ENCODE measurements at regions not wholly inside any gene's neighbourhood (a gene's known extent, or its start where the extent isn't known, plus 50 kb on each side); places are given as distances from the start of the nearest gene placed in this dataset.

GRCh38 chr7:88398459-88398858 is 91.8 kb upstream of the STEAP4 start:
- Histone ChIP-seq H3K27ac (no peak overlapping the region), H3K27me3 (ENCODE audit: insufficient read depth in 3 of 3, low read length in 2 of 3) (no peaks in the 10 kb centered on the region), H3K4me3 (no peak overlapping the region), H3K36me3 (ENCODE audit: insufficient read depth in 1 of 2, low read depth in 1 of 2) (no peaks in the 10 kb centered on the region), H3K4me1 (no peaks in the 10 kb centered on the region), H3K9me3 (no peaks in the 10 kb centered on the region)
- no peak for DNase-seq
- ATAC-seq: no peak
- no peak for TF ChIP-seq CTCF (IDR thresholded peaks at IDR 0.05)
- WGBS, 3 donors: 19 to 30% (median 19%) methylated on average over 1 of the region's 1 CpG
- intact Hi-C loops (cut with DNase I): no loop called here

- Histone ChIP-seq H3K4me3 (no peak overlapping the region), H3K27me3 (ENCODE audit: insufficient read depth in 3 of 3, low read length in 2 of 3) (no peaks in the 10 kb centered on the region), H3K4me1 (no peaks in the 10 kb centered on the region), H3K27ac (no peak overlapping the region), H3K36me3 (ENCODE audit: insufficient read depth in 1 of 2, low read depth in 1 of 2) (no peaks in the 10 kb centered on the region), H3K9me3 (no peaks in the 10 kb centered on the region)
- ATAC-seq: no peak
- TF ChIP-seq CTCF (IDR thresholded peaks at IDR 0.05): no peak
- no peak for DNase-seq
- intact Hi-C loops (cut with DNase I): no loop called here
Measured at GRCh38 chr7:88396948-88397322, 90.2 kb upstream of the STEAP4 start.

- no peak for TF ChIP-seq CTCF (IDR thresholded peaks at IDR 0.05)
- H3K27ac ChIP-seq: no peak overlapping the region
- DNase-seq (no peak), ATAC-seq (no peak)
- 51 to 64% (median 63%) methylated on average over 2 of the region's 2 CpGs for WGBS, 3 donors
- no peaks in the 10 kb centered on the region for H3K4me1 ChIP-seq
- no peaks in the 10 kb centered on the region for H3K9me3 ChIP-seq
- H3K27me3 ChIP-seq (ENCODE audit: insufficient read depth in 3 of 3, low read length in 2 of 3): no peaks in the 10 kb centered on the region
- intact Hi-C loops (cut with DNase I): no loop called here
- no peak overlapping the region for H3K4me3 ChIP-seq
- no peaks in the 10 kb centered on the region for H3K36me3 ChIP-seq (ENCODE audit: insufficient read depth in 1 of 2, low read depth in 1 of 2)
Measured at GRCh38 chr7:88396295-88396947, 89.7 kb upstream of the STEAP4 start.

GRCh38 chr7:88395715-88396114 is 89.0 kb upstream of the STEAP4 start:
- ATAC-seq: no peak
- no peaks in the 10 kb centered on the region for H3K4me1 ChIP-seq
- H3K4me3 ChIP-seq: no peak overlapping the region
- no peak for DNase-seq
- intact Hi-C loops (cut with DNase I): no loop called here
- no peak overlapping the region for H3K27ac ChIP-seq
- 64 to 81% (median 74%) methylated on average over 4 of the region's 4 CpGs for WGBS, 3 donors
- TF ChIP-seq CTCF (IDR thresholded peaks at IDR 0.05): no peak
- H3K27me3 ChIP-seq (ENCODE audit: insufficient read depth in 3 of 3, low read length in 2 of 3): no peaks in the 10 kb centered on the region
- H3K36me3 ChIP-seq (ENCODE audit: insufficient read depth in 1 of 2, low read depth in 1 of 2): no peaks in the 10 kb centered on the region
- H3K9me3 ChIP-seq: no peaks in the 10 kb centered on the region

- no peak overlapping the region for H3K4me3 ChIP-seq
- TF ChIP-seq CTCF (IDR thresholded peaks at IDR 0.05): no peak
- H3K27me3 ChIP-seq (ENCODE audit: insufficient read depth in 3 of 3, low read length in 2 of 3): no peaks in the 10 kb centered on the region
- no peaks in the 10 kb centered on the region for H3K4me1 ChIP-seq
- no peaks in the 10 kb centered on the region for H3K36me3 ChIP-seq (ENCODE audit: insufficient read depth in 1 of 2, low read depth in 1 of 2)
- DNase-seq (no peak), ATAC-seq (no peak)
- no peaks in the 10 kb centered on the region for H3K9me3 ChIP-seq
- intact Hi-C loops (cut with DNase I): no loop called here
- H3K27ac ChIP-seq: no peak overlapping the region
Measured at GRCh38 chr7:88391247-88391646, 84.6 kb upstream of the STEAP4 start.
